Sigmoid colon (tissue), 4 donors: ENCODE measurements at regions not wholly inside any gene's neighbourhood (a gene's known extent, or its start where the extent isn't known, plus 50 kb on each side); places are given as distances from the start of the nearest gene placed in this dataset.

Source experiments
- CTCF ChIP-seq, 4 experiments: fragments of 450-650 bp in 3 of 4; fragments of 200-600 bp in 1 of 4; IDR thresholded peaks; one replicate each; pipeline ENCODE4 v1.5.1; 2016 to 2019; ENCODE audit warnings: antibody characterized with exemption in 4 of 4, mild to moderate bottlenecking in 3 of 4, moderate library complexity in 2 of 4
- POLR2A ChIP-seq, 2 donors: fragments of 450-650 bp; IDR thresholded peaks; one replicate each; pipeline ENCODE4 v1.6.1; 2016; ENCODE audit warnings: antibody characterized with exemption in 2 of 2, mild to moderate bottlenecking in 2 of 2, moderate library complexity in 2 of 2
- POLR2AphosphoS5 ChIP-seq, 4 donors: sonication (generic); formaldehyde crosslinking; IDR thresholded peaks; one replicate each; pipeline ENCODE4 v1.6.1; 2017; ENCODE audit warnings: antibody characterized with exemption in 4 of 4

- TF ChIP-seq POLR2A (IDR thresholded peaks at IDR 0.05) (no peak), CTCF (IDR thresholded peaks at IDR 0.05) (no peak), POLR2AphosphoS5 (IDR thresholded peaks at IDR 0.05) (no peak)
Observed at GRCh38 chr2:60159519-60159918, 393.9 kb downstream of the BCL11A start.
